Endodermal cell (in vitro differentiated cells): ENCODE measurements at regions not wholly inside any gene's neighbourhood (a gene's known extent, or its start where the extent isn't known, plus 50 kb on each side); places are given as distances from the start of the nearest gene placed in this dataset. TPM values are rescaled to one million over a fixed set of nuclear protein-coding genes. Genes with fewer than 3 reads are reported as not detected.

Experiments
- DNase-seq: peaks from one replicate; pipeline ENCODE4 v3.0.0-alpha.2; 2017
- H3K27ac ChIP-seq: 2 replicates; pipeline ENCODE4 v1.5.1; 2013; ENCODE audit warnings: mild to moderate bottlenecking, low read depth, low read length, moderate library complexity
- H3K27me3 ChIP-seq: 2 replicates; pipeline ENCODE4 v1.6.1; 2013; ENCODE audit warnings: mild to moderate bottlenecking, low read length, moderate library complexity; ENCODE audit not compliant: insufficient read depth, control insufficient read depth, poor library complexity, severe bottlenecking
- H3K36me3 ChIP-seq: 2 replicates; pipeline ENCODE4 v1.7.0; 2013; ENCODE audit warnings: mild to moderate bottlenecking, low read length, moderate library complexity; ENCODE audit not compliant: control insufficient read depth, insufficient read depth
- H3K4me1 ChIP-seq: one replicate; pipeline ENCODE4 v1.7.0; 2013; ENCODE audit warnings: low read length; ENCODE audit not compliant: control insufficient read depth, insufficient read depth
- H3K4me3 ChIP-seq: 2 replicates; pipeline ENCODE4 v1.5.1; 2013; ENCODE audit warnings: mild to moderate bottlenecking, low read length, moderate library complexity
- H3K9ac ChIP-seq: 2 replicates; pipeline ENCODE4 v1.6.1; 2013; ENCODE audit warnings: mild to moderate bottlenecking, low read length, moderate library complexity; ENCODE audit not compliant: poor library complexity, severe bottlenecking; ENCODE audit errors: extremely low read depth
- H3K9me3 ChIP-seq: 2 replicates; pipeline ENCODE4 v1.6.1; 2013; ENCODE audit warnings: mild to moderate bottlenecking, low read length, moderate library complexity; ENCODE audit not compliant: control insufficient read depth
- H3K27ac Mint-ChIP-seq: 2 replicates; pipeline ENCODE4 v1.8.0; 2020; ENCODE audit warnings: mixed read lengths
- H3K27me3 Mint-ChIP-seq: 2 replicates; pipeline ENCODE4 v1.8.0; 2021; ENCODE audit warnings: mild to moderate bottlenecking, mixed read lengths; ENCODE audit not compliant: insufficient read depth
- H3K36me3 Mint-ChIP-seq: 2 replicates; pipeline ENCODE4 v1.8.0; 2020; ENCODE audit warnings: low read depth, mixed read lengths
- H3K4me1 Mint-ChIP-seq: 2 replicates; pipeline ENCODE4 v1.8.0; 2020; ENCODE audit warnings: mixed read lengths
- H3K4me3 Mint-ChIP-seq: 2 replicates; pipeline ENCODE4 v1.8.0; 2020; ENCODE audit warnings: mild to moderate bottlenecking, moderate library complexity, mixed read lengths
- H3K9me3 Mint-ChIP-seq: 2 replicates; pipeline ENCODE4 v1.8.0; 2020; ENCODE audit warnings: mild to moderate bottlenecking, mixed read lengths
- CTCF ChIP-seq: fragments of 200-600 bp; sonication (generic); conservative IDR thresholded peaks from 2 replicates; pipeline ENCODE4 v1.5.0; 2021; ENCODE audit warnings: antibody characterized with exemption, mild to moderate bottlenecking
- WGBS, 2 experiments: methylation state at CpG; one replicate each; pipeline versions ENCODE4 v1.1.5 to v1.1.7; 2013; ENCODE audit warnings: missing lambda C conversion rate in 2 of 2, mixed read lengths in 1 of 2; ENCODE audit not compliant: insufficient coverage in 1 of 2, insufficient read length in 1 of 2; 5-methylcytosine and 5-hydroxymethylcytosine counted together
- microRNA-seq: library from miRNA; unstranded; fragments of <30 nt; microRNA quantifications from one replicate; pipeline ENCODE4 v1.2.0, GENCODE V29; 2020; ENCODE audit warnings: borderline microRNAs expressed

- no peaks in the 10 kb centered on the region for H3K36me3 Mint-ChIP-seq
- Histone ChIP-seq H3K9ac (no peak overlapping the region), H3K4me1 (no peaks in the 10 kb centered on the region), H3K27me3 (no peaks in the 10 kb centered on the region), H3K36me3 (no peaks in the 10 kb centered on the region), H3K4me3 (no peak overlapping the region), H3K9me3 (no peaks in the 10 kb centered on the region), H3K27ac (no peak overlapping the region)
- 89% methylated on average over 3 of the region's 3 CpGs; no CpG with 5 or more reads in 1 of the 2 experiments for WGBS, 2 experiments
- H3K27ac Mint-ChIP-seq: no peak overlapping the region
- TF ChIP-seq CTCF: no peak
- no peaks in the 10 kb centered on the region for H3K27me3 Mint-ChIP-seq
- H3K4me1 Mint-ChIP-seq: no peaks in the 10 kb centered on the region
- H3K4me3 Mint-ChIP-seq: no peak overlapping the region
- no peaks in the 10 kb centered on the region for H3K9me3 Mint-ChIP-seq
- DNase-seq: no peak
Observed at GRCh38 chr2:225725726-225726125, 326.2 kb downstream of the NYAP2 start.

Small RNAs in the stretch of these regions (microRNA-seq; reads per million reads assigned to microRNA genes)
- not detected for gene MIR5702
